AG09319 (cell line): ENCODE measurements at regions not wholly inside any gene's neighbourhood (a gene's known extent, or its start where the extent isn't known, plus 50 kb on each side); places are given as distances from the start of the nearest gene placed in this dataset.

ENCODE experiments used
- DNase-seq: peaks from one replicate; pipeline ENCODE4 v3.0.0-alpha.2; 2010; ENCODE audit warnings: low read depth; ENCODE audit errors: extremely low read depth
- TF ChIP-seq, protein P1 (sequence below): IDR thresholded peaks from 2 replicates; pipeline ENCODE4 v1.5.1; 2011; ENCODE audit warnings: low read depth, mild to moderate bottlenecking, inconsistent platforms, low read length, moderate library complexity

DNA sequence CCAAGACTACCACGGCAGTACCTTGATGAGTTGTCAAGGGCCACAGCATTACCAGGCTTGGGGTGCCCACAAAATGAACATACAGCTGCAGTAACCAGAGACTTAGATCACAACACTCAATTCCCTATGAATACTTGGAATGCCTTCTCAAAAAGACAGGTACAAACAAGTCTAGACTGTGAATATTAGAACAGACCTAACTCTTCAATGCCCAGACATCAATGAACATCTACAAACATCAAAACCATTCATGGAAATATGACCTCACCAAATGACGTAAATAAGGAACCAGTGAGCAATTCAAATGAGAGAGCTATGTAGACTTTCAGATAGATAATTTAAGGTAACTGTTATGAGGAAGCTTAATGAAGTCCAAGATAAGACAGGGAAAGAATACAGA lies 185.1 kb upstream of the POU1F1 start:
- TF ChIP-seq, protein P1, sequence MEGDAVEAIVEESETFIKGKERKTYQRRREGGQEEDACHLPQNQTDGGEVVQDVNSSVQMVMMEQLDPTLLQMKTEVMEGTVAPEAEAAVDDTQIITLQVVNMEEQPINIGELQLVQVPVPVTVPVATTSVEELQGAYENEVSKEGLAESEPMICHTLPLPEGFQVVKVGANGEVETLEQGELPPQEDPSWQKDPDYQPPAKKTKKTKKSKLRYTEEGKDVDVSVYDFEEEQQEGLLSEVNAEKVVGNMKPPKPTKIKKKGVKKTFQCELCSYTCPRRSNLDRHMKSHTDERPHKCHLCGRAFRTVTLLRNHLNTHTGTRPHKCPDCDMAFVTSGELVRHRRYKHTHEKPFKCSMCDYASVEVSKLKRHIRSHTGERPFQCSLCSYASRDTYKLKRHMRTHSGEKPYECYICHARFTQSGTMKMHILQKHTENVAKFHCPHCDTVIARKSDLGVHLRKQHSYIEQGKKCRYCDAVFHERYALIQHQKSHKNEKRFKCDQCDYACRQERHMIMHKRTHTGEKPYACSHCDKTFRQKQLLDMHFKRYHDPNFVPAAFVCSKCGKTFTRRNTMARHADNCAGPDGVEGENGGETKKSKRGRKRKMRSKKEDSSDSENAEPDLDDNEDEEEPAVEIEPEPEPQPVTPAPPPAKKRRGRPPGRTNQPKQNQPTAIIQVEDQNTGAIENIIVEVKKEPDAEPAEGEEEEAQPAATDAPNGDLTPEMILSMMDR: no peak

GRCh38 chr3:87461036-87461435 lies 184.7 kb upstream of the POU1F1 start:
- no peak for DNase-seq
- TF ChIP-seq, protein P1: no peak

More for the DNA sequence above, 185.1 kb upstream of the POU1F1 start:
- no peak for DNase-seq

DNA sequence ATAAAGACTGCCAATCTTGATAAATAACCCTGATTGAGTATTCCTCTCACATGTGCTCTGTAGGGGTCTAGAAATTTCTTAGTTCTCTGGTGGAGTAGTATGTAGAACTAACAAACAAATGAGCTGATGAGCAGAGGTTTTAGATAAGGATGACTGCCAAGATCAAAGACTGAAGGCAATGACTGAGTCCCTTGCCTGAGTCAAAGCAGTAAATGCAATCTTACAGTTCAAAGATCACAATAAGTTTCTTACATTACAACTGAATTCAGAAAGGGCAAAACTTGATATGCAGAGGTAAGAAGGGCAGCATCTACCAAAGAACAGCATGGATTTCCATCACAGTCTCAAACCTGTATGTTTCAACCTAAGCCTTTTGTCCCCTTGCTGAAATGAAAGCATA lies 172.2 kb upstream of the POU1F1 start:
- DNase-seq: no peak
- TF ChIP-seq, protein P1: no peak

GRCh38 chr3:87446849-87447387 lies 170.5 kb upstream of the POU1F1 start:
- DNase-seq: no peak
- TF ChIP-seq, protein P1: no peak

DNA sequence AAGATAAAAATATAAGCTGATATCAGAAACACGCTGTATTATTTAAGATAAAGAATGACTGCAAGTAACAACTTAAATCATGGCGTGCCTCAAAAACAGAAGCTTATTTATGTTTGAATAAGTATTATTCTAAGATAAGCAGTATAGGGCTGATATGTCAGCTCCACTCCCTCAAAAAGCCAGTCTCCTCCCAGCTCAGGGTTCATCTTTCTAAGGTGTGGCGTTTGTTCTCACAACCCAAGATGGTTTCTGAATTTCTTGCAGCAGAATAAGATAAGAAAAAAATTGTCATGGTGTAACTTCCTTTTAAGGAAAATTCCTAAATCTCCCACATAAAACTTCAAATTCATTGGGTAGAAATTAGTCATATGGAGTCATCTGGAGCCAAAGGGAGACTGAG lies 166.1 kb upstream of the POU1F1 start:
- DNase-seq: no peak
- TF ChIP-seq, protein P1: no peak

DNA sequence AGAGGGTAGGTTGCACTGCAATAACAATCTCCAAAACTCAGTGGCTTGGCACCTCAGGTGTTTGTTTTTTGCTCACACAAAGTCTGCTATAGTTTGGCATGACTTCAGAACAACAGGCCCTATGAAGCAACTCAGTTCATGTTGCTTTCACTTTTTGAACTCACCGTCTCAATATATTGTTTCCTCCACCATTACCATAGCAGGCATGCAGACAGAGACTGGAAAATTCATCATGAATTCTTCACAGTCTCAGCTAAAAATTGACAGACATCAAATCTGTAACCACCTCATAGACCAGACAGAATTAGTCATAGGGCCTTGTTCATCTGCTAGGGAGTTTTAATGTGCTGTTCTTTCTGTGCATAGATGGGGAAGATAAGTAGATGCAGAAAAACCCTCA lies 161.4 kb upstream of the POU1F1 start:
- TF ChIP-seq, protein P1: no peak
- DNase-seq: no peak

DNA sequence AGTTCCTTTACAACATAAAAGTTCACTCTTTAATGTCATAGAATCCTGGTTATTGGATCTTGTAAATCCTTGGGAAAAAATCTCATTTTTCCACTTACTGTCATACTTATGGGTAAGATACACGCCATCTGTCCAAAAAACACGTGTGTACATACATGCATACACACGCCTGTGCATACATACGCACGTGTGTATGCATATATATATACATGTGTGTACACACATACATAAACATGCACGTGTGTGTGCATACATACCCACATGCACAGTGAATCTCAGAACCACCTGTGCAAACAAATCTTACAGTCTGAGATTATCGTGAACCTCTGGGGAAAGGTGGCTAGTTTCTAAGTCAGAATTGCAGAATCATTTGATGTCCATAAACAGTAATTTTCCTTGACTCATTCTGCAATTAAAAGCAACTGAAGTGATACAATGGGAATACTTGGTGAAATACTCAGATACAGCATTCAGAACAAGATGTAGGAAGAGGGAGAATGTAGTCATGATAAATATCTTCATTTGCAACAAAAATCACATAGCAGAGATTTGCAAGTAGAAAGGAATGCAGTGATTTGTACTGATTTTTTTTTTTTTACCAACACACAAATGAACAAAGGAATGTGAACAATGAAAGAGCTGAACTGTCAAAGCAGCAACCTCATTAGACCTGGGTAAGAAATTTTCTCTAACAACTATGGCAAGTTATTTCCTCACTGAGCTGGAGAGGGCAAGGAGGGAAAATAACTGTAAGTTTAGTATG lies 160.6 kb upstream of the POU1F1 start:
- no peak for DNase-seq
- TF ChIP-seq, protein P1: no peak
